Activated naive CD8-positive, alpha-beta T cell treated with anti-CD3 and anti-CD28 coated beads for 36 hours (primary cell): ENCODE measurements at regions not wholly inside any gene's neighbourhood (a gene's known extent, or its start where the extent isn't known, plus 50 kb on each side); places are given as distances from the start of the nearest gene placed in this dataset.
"Not testable (repeated sequence)": the region's sequence is repeated elsewhere in the genome, so short reads cannot be mapped to it uniquely, and the experiment has no call there.

Experiments used
- DNase-seq: peaks from one replicate; pipeline ENCODE4 v3.0.0; 2021
- H3K27ac Mint-ChIP-seq: one replicate; pipeline ENCODE4 v1.8.0; 2022; ENCODE audit warnings: mild to moderate bottlenecking, moderate library complexity, mixed read lengths
- H3K27me3 Mint-ChIP-seq: one replicate; pipeline ENCODE4 v1.8.0; 2022; ENCODE audit warnings: mild to moderate bottlenecking, mixed read lengths
- H3K36me3 Mint-ChIP-seq: one replicate; pipeline ENCODE4 v1.8.0; 2021; ENCODE audit warnings: mild to moderate bottlenecking, mixed read lengths
- H3K4me1 Mint-ChIP-seq: one replicate; pipeline ENCODE4 v1.8.0; 2021; ENCODE audit warnings: mixed read lengths
- H3K4me3 Mint-ChIP-seq: one replicate; pipeline ENCODE4 v1.8.0; 2022; ENCODE audit warnings: mild to moderate bottlenecking, moderate library complexity, mixed read lengths
- H3K9me3 Mint-ChIP-seq: one replicate; pipeline ENCODE4 v1.8.0; 2022; ENCODE audit warnings: mixed read lengths

GRCh38 chr19:28435551-28436271, 777.2 kb downstream of the UQCRFS1 start:
- H3K27ac Mint-ChIP-seq = no peak overlapping the region
- H3K4me1 Mint-ChIP-seq = no peaks in the 10 kb centered on the region
- peaks cover 10% of the 10 kb centered on the region for H3K9me3 Mint-ChIP-seq
- H3K27me3 Mint-ChIP-seq = no peaks in the 10 kb centered on the region
- no peak overlapping the region for H3K4me3 Mint-ChIP-seq
- no peaks in the 10 kb centered on the region for H3K36me3 Mint-ChIP-seq
- DNase-seq = no peak

DNA sequence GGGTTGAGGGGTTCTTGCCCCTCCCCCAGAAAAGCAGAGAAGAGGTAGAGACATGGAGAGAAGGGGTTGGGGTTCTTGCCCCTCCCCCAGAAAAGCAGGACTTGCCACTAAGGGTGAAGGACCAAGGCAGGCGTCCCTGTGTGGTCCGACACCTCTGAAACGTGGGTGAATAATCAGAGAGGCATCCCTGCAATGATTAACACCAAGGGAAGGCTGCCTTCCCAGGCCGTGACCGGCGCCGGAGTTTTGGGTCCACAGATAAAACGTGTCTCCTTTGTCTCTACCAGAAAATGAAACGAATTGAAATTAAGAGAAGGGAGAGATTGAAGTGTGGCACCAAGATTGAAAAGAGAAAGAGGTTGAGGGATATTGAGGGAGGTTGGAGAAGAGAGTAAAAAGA, 778.2 kb downstream of the UQCRFS1 start:
- H3K9me3 Mint-ChIP-seq = peaks cover 10% of the 10 kb centered on the region
- H3K4me1 Mint-ChIP-seq, H3K4me3 Mint-ChIP-seq: not testable (repeated sequence)

DNA sequence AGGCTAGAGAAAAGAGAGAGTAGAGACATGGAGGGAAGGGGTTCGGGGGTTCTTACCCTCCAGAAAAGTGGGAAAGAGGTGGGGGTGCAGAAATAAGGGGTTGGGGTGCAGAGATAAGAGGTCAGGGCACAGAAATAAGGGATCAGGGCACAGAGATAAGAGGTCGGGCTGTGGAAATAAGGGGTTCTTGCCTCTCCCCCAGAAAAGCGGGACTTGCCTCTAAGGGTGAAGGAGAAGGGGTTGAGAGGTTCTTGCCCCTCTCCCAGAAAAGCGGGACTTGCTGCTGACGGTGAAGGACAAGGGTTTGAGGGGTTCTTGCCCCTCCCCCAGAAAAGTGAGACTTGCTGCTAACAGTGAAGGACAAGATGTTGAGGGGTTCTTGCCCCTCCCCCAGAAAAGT, 778.6 kb downstream of the UQCRFS1 start:
- not testable (repeated sequence) for H3K36me3 Mint-ChIP-seq, DNase-seq, H3K4me3 Mint-ChIP-seq, H3K27me3 Mint-ChIP-seq, H3K27ac Mint-ChIP-seq, H3K4me1 Mint-ChIP-seq
- H3K9me3 Mint-ChIP-seq = peaks cover 10% of the 10 kb centered on the region

More for the DNA sequence above, 778.2 kb downstream of the UQCRFS1 start:
- H3K27me3 Mint-ChIP-seq, DNase-seq, H3K36me3 Mint-ChIP-seq, H3K27ac Mint-ChIP-seq: not testable (repeated sequence)

DNA sequence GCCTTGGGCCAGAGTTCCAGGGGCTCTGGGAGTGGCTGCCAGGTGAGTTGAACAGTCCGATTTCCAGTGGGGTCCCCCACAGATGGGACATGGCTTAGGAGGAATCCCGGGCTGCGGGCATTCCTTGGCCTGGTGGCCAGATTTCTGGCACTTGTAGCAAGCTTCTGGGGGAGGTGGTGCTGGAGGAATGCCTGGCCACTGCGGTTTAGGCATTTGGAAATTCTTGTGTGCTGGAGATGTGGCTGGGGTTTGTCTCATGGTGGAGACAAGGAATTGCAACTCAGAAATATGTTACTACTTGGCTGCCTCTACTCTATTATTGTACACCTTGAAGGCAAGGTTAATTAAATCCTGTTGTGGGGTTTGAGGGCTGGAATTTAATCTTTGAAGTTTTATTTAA, 779.8 kb downstream of the UQCRFS1 start:
- not testable (repeated sequence) for H3K27ac Mint-ChIP-seq, H3K4me1 Mint-ChIP-seq, H3K36me3 Mint-ChIP-seq, H3K27me3 Mint-ChIP-seq, H3K4me3 Mint-ChIP-seq, DNase-seq
- peaks cover 10% of the 10 kb centered on the region for H3K9me3 Mint-ChIP-seq

DNA sequence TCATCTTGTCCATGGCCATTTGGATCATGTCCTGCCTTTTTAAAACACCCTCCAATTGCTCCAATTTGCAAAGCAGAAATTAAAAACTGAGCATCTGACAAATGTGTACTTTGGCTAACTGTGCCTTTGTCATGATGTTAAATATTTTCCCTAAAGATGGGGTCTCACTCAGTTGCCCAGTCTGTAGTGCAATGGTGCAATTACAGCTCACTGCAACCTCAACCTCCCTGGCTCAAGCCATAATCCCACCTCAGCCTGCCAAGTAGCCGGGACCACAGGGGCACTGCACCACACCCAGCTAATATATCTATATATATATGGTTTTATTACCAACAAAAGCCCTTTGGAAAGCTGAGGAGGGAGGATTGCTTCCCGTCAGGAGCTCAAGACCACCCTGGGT, 782.7 kb downstream of the UQCRFS1 start:
- Mint-ChIP-seq H3K27ac (no peak overlapping the region), H3K36me3 (no peaks in the 10 kb centered on the region), H3K4me3 (no peak overlapping the region), H3K4me1 (no peaks in the 10 kb centered on the region), H3K9me3 (peaks cover 10% of the 10 kb centered on the region), H3K27me3 (no peaks in the 10 kb centered on the region)
- DNase-seq = no peak

DNA sequence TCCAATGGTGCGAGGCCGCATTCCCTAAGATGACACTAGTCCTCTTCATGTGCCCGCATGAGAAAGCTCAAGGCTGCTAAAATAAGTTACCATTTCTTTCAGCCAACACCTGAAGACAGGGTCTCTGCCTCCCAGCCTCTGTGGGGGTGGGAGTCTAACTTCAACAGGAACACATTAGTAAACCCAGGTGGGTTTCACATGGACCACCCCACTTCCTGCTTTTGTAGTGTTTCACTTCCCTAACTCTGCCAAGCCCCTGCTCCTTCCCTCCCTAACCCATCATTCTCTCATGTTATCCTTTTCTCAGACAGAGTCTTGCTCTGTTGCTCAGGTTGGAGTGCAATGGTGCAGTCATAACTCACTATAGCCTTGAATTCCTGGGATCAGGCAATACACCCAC, 783.6 kb downstream of the UQCRFS1 start:
- Mint-ChIP-seq H3K27ac (no peak overlapping the region), H3K4me3 (no peak overlapping the region), H3K27me3 (no peaks in the 10 kb centered on the region), H3K9me3 (peaks cover 10% of the 10 kb centered on the region), H3K36me3 (no peaks in the 10 kb centered on the region), H3K4me1 (no peaks in the 10 kb centered on the region)
- no peak for DNase-seq

DNA sequence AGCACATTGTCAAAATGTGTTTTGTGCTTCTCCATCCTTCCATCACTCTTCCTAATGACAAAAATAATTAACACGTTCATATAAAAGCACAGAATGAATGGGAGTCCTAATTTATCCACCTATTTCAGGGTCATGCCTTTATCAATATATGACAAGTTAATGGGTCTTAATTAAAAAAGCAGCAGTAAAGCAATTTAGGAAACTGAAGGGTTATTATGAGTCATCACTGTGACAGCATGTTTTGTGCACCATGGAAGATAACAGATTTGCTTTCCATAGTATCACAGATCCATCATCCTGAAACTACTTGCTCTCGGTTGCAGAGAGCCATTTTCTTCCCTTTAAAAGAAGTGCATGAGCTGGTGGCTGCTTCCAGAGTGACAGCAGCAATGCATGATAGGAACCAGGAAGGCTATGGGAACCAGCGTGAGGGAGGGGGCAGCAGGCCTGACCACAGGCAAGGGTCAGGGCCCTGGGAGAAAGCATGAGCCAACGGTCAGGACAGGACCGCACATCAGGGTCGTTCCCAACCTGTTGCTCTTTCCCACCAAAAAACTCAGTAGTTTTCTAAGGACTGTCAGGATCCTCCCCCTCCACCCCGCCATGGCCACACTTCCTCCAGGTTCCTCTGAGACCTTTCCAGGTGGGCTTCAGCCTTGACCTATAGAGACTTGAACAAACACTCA, 784.1 kb downstream of the UQCRFS1 start:
- Mint-ChIP-seq H3K9me3 (peaks cover 7% of the 10 kb centered on the region), H3K4me3 (no peak overlapping the region), H3K27ac (no peak overlapping the region), H3K27me3 (no peaks in the 10 kb centered on the region), H3K4me1 (no peaks in the 10 kb centered on the region), H3K36me3 (no peaks in the 10 kb centered on the region)
- DNase-seq = no peak

DNA sequence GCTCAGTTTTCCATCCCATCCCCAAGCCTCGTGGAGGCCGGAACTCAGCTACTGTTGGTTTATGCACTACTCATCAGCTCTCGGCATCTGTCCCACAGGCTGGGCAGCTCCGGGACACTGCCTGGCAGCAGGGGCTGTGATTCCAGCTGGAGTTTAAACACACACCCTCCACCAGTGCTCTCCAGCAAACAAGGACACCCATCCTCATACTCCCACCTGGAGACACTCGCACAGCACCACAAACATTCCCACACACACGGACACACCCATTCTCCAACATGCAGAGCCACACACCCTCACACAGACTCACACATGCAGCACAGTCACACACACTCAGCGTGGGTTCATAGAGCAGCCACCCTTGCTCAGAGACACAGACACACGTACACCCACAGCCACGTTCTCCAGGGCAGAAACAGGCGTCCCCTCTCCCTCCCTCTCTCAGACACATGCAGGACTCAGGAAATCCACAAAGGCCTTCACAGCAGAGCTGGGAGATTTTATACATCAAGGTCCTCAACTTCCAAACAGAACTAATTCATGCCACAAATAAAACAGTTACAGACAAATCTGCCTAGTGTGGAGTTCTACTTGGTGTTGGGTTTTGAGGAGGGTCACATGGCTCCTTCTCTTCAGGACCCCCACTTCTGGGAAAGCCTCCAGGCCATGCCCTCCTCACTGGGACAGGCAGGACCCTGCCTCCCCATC, 785.4 kb downstream of the UQCRFS1 start:
- DNase-seq = no peak
- Mint-ChIP-seq H3K36me3 (no peaks in the 10 kb centered on the region), H3K4me3 (no peak overlapping the region), H3K9me3 (no peaks in the 10 kb centered on the region), H3K27ac (no peak overlapping the region), H3K4me1 (no peaks in the 10 kb centered on the region), H3K27me3 (no peaks in the 10 kb centered on the region)

DNA sequence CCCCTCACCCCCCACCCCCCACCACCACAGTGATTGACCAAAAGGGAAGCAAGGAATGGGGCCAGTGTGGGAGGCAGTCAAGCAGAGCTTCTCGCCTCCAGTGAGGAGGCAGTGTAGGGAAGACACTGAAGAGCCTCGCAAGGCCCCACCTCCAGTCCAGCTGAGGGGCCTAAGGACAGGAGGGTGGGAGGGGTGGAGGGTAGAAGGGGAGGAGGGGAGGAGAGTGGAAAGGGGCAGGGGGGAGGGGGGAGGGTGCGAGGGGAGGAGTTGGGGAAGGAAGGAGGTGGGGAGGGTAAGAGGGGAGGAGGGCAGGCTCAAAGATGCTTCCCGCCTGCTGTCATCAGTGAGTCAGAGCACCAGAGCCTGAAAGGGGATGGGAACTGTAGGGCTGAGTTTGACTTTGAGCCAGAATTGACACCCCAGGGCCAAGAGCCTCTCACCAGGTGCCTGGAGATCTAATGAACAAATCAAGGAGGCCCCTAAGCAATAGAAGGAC, 786.2 kb downstream of the UQCRFS1 start:
- DNase-seq = no peak
- Mint-ChIP-seq H3K9me3 (no peaks in the 10 kb centered on the region), H3K4me1 (no peaks in the 10 kb centered on the region), H3K27me3 (peaks cover 4% of the 10 kb centered on the region), H3K27ac (no peak overlapping the region), H3K36me3 (no peaks in the 10 kb centered on the region), H3K4me3 (no peak overlapping the region)

DNA sequence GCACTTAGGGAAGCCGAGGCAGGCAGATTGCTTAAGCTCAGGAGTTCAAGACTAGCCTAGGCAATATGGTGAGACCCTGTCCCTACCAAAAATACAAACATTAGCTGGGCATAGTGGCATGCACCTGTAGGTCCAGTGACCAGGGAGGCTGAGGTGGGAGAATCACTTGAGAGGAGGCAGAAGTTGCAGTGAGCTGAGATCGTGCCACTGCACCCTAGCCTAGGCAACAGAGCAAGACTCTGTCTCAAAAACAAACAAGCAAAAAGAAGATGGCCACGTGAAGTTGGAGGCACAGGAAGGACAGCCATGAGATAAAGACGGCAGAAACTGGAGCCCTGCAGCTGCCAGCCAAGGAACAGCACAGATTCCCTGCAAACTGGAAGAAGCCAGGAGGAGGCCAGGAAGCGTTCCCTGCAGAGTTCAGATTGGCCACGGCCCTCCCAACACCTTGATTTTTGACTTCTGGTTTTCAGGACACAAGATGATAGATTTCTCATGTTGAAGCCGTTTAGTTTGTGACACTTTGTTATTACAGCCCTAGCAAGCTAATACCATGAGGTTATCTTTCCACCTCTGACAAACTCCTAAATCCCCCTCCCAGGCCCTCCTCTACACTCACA, 786.7 kb downstream of the UQCRFS1 start:
- Mint-ChIP-seq H3K36me3 (no peaks in the 10 kb centered on the region), H3K27me3 (peaks cover 9% of the 10 kb centered on the region), H3K4me1 (no peaks in the 10 kb centered on the region), H3K27ac (no peak overlapping the region), H3K4me3 (no peak overlapping the region), H3K9me3 (no peaks in the 10 kb centered on the region)
- DNase-seq = no peak

- Mint-ChIP-seq H3K36me3 (no peaks in the 10 kb centered on the region), H3K4me1 (no peaks in the 10 kb centered on the region), H3K27ac (no peak overlapping the region), H3K9me3 (no peaks in the 10 kb centered on the region), H3K27me3 (peaks cover 9% of the 10 kb centered on the region), H3K4me3 (no peak overlapping the region)
- DNase-seq = no peak
Measured at GRCh38 chr19:28425046-28425931, 787.7 kb downstream of the UQCRFS1 start.

DNA sequence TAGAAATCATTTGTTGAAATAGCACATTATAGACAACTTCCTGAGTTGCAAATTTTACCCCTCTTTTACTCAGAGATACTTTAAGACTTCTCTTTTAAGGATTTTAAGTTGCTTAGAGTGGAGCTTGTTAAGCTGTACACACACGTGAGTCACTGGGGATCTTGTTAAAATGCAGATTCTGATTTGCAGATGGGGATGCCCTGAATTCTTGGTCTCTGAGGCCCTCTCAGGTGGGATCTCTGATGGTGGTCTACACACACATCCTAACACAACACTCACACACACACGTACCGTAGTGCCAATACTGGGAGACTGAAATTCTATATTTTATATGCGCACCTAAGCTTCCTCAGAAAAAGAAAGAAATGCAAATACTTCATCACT, 788.3 kb downstream of the UQCRFS1 start:
- Mint-ChIP-seq H3K4me1 (no peaks in the 10 kb centered on the region), H3K9me3 (no peaks in the 10 kb centered on the region), H3K27ac (no peak overlapping the region), H3K4me3 (no peak overlapping the region), H3K36me3 (no peaks in the 10 kb centered on the region), H3K27me3 (peaks cover 9% of the 10 kb centered on the region)
- no peak for DNase-seq

- Mint-ChIP-seq H3K4me1 (no peaks in the 10 kb centered on the region), H3K9me3 (no peaks in the 10 kb centered on the region), H3K27ac (no peak overlapping the region), H3K4me3 (no peak overlapping the region), H3K36me3 (no peaks in the 10 kb centered on the region), H3K27me3 (peaks cover 9% of the 10 kb centered on the region)
- no peak for DNase-seq
Measured at GRCh38 chr19:28424077-28424476, 788.9 kb downstream of the UQCRFS1 start.

DNA sequence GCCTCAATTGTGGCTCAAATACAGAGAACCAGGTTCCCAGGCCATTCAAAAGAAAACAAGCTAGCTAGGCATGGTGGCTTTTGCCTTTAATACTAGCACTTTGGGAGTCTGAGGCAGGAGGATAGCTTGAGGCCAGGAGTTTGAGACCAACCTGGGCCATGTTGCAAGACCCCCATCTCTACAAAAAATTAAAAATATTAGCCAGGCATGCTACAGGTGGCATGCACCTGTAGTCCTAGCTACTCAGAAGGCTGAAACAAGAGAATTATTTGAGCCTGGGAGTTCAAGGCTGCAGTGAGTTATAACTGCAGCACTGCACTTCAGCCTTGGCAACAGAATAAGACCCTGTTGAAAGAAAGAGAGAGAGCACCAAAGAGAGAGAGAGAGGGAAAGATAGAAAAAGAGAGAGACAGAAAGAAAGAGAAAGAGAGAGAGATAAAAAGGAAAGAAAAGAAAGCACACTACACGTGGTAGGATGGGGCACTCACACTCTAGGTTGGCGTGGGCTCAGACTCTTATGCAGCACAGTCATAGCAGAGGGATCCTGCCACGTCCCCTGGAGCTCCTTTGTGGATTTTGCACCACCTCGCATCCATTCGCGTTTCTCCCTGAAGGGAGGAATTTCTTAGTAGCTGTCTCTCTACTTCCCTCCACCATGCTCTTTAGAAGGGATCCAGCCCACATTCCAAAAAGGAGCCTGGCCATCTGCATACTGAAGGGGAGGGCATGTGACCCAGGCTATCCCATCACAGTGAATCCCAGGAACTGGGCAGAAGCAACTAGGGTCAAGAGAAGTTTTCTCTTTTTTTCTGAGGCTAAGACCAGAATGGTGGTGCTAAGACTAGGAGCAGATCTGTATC, 789.9 kb downstream of the UQCRFS1 start:
- Mint-ChIP-seq H3K4me3 (no peak overlapping the region), H3K9me3 (no peaks in the 10 kb centered on the region), H3K36me3 (no peaks in the 10 kb centered on the region), H3K4me1 (no peaks in the 10 kb centered on the region), H3K27me3 (peaks cover 9% of the 10 kb centered on the region), H3K27ac (no peak overlapping the region)
- no peak for DNase-seq
